Vagina (tissue), 2 donors: ENCODE measurements at regions not wholly inside any gene's neighbourhood (a gene's known extent, or its start where the extent isn't known, plus 50 kb on each side); places are given as distances from the start of the nearest gene placed in this dataset.

ENCODE experiments used
- CTCF ChIP-seq, 3 experiments: fragments of 450-650 bp in 2 of 3; fragments of 200-600 bp in 1 of 3; sonication (generic) in 1 of 3; IDR thresholded peaks; one replicate each; pipeline ENCODE4 v1.5.1; 2017 to 2019; ENCODE audit warnings: antibody characterized with exemption in 3 of 3, mild to moderate bottlenecking in 2 of 3, moderate library complexity in 2 of 3
- POLR2A ChIP-seq, 2 donors: fragments of 450-650 bp; IDR thresholded peaks; one replicate each; pipeline ENCODE4 v1.6.1; 2017; ENCODE audit warnings: antibody characterized with exemption in 2 of 2, mild to moderate bottlenecking in 2 of 2, moderate library complexity in 2 of 2
- POLR2AphosphoS5 ChIP-seq, 2 donors: sonication (generic); formaldehyde crosslinking; IDR thresholded peaks; one replicate each; pipeline ENCODE4 v1.9.0; 2017; ENCODE audit warnings: antibody characterized with exemption in 2 of 2, mild to moderate bottlenecking in 2 of 2, low read depth in 1 of 2; ENCODE audit not compliant: insufficient read depth in 1 of 2

- no peak for TF ChIP-seq CTCF (IDR thresholded peaks at IDR 0.05)
- TF ChIP-seq POLR2A (IDR thresholded peaks at IDR 0.05), result no peak
- TF ChIP-seq POLR2AphosphoS5 (IDR thresholded peaks at IDR 0.05; ENCODE audit: insufficient read depth in 1 of 2, low read depth in 1 of 2), result no peak
Measured at GRCh38 chr9:19682397-19682796, 106.4 kb downstream of the SLC24A2 start.
